NCI-H510A (cell line): ENCODE measurements at regions not wholly inside any gene's neighbourhood (a gene's known extent, or its start where the extent isn't known, plus 50 kb on each side); places are given as distances from the start of the nearest gene placed in this dataset.
"Not testable (repeated sequence)": the region's sequence is repeated elsewhere in the genome, so short reads cannot be mapped to it uniquely, and the experiment has no call there.

Experiments used
- DNase-seq: peaks from one replicate; lab custom pipeline; 2025; lab: John Stamatoyannopoulos, UW

DNA sequence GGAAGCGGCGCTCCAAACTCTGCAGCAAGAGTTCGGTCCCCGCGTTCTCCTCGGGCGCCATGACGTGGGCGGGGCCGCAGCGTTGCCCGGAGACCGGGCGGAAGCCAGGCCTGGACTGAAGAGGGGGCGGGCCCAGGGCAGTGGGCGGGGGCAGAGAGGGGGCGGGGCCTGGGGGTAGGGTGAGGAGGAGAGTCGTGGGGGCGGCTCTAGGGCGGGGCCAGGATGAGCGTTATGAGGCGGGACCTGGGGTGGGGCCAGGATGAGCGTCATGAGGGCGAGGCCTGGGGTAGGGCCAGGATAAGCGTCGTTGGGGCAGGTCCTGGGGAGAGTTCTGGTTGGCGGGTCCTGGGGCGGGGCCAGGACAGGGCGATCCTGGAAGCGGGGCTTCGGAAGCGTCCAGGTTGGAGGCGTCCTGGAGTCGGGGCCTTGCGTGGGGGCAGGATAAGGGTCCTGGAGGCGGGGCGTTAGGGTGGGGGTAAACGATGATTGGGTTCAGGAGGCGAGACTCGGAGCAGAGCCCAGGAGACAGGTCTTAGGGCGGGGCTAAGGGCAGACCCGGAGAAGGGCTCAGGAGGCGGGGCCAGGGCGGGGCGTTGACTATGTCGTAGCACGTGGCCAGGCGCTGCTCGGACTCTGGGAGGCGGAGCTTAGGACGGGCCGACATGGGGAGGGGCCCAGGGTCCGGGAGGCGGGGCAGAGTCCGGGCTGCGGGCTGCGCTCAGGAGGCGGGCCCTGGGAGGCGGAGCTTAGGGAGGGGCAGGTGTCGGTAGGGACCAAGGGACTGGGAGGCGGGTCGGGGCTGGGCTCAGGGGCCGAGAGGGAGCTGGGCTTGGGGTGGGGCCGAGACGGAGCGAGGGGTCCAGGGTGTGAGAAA, 131.1 kb upstream of the ALDH3B2 start:
- peak; percentile 93 for DNase-seq

- DNase-seq, result not testable (repeated sequence)
Measured at GRCh38 chr11:67804435-67805252, 130.2 kb upstream of the ALDH3B2 start.

DNA sequence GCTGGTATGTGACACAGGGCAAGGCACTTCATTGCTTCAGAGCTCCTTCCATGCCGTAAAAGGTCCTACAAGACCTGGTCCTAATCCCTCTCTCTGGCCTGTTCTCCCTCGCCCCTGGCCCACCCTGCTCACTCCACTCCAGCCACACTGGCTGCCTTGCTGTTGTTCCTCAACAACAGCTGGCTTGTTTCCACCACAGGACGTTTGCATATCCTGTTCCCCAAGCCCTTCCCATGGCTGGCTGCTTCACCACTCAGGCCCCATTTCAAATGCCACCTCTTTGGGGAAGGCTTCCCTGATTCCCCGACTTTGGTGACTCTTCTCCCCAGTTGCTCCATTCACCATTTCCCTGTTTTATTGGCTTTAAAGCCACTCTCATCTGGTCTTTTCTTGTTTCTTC, 129.1 kb upstream of the ALDH3B2 start:
- not testable (repeated sequence) for DNase-seq

DNA sequence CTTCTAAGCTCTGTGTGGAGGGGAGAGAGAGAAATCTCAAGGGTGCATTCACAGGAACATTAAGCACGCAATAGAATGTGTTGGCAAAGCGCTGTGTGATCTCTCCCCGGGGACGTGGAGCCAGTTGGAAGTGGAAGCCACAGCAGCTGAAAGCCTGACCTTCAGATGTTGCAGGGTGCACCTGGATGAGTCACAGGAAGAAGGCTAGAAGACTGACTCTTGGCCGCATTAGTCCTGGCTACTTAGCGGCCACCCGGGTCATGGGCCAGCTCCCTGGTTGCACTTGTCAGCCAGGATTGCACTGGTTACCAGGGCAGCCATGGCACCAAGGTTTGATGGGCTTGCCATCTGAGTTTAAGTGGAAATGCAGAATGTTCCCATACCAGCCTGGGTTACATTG, 128.6 kb upstream of the ALDH3B2 start:
- not testable (repeated sequence) for DNase-seq

DNA sequence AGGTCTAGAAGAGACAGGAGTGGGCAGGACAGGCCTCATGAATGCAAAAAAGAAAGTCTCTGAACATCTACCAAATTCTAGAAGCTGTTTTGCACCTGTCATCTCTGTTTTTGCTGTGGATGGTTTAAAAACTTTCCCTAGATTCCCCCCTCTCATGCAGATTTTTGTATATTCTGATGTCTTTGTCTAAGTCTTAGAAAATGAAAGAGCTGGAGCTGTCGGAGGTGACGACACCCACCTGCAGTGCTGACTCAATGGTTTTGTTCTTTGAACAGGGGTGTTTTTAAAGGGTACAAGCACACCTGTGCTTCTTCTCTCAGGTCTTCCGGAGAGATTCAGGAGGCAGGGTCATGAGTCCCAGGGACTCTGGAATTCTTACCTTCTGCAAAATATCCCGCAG, 128.2 kb upstream of the ALDH3B2 start:
- not testable (repeated sequence) for DNase-seq

DNA sequence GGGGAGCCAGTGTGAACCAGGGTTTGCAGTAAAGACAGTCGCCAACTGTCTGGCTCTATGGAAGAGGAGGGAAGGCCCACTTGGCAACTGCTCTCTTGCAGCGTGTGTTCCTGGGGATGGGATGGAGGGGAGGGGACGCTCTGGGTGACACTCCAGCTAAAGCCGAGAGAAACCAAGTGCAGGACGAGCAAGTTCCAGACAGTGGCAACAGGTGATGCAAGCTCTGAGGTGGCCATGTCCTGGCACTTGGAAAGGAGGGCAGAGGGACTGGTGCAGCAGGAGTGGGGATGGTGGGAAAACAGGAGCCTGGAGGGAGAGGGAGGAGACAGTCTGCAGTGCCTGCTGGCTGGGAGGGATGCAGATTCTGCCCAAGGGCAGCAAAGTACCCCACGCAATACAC, 127.0 kb upstream of the ALDH3B2 start:
- DNase-seq, result not testable (repeated sequence)

- not testable (repeated sequence) for DNase-seq
Measured at GRCh38 chr11:67800591-67800990, 126.2 kb upstream of the ALDH3B2 start.

GRCh38 chr11:67799808-67800207, 125.4 kb upstream of the ALDH3B2 start:
- not testable (repeated sequence) for DNase-seq

DNA sequence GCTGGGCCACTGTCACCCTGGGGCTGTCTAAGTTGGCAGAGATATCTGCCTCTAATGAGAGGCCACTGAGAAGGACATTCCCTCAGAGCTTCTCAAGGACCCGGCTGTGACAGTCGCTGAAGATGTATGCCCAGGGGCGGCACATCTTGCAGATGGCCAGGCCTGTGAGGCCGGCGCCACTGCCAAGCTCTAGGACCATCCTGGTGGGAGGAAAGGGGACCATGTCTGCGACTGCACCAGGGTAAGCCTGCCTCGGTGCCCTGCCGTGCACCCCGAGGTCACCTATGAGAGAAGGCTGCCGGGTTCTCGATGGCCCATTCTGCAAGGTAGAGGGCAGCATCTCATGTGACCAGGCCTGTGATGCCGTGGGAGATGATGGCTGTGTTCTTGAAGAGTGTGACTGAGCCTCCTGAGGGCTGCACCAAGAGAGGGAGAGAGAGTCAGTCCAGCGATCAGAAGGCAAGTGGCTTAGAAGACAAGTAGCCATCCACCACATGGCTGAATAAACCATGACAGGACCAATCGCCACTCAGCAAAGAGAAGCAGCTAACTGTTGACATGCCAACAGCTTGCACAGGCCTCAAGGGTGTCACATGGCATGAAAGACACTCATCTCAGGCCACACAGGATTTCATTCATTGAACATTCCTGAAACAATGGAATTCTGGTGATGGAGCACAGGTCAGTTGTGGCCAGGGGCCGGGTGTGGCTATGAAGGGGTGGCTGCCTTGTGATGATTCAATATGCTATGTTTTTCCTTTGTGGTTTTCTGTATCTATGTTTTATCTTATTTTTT, 123.5 kb upstream of the ALDH3B2 start:
- not testable (repeated sequence) for DNase-seq

DNA sequence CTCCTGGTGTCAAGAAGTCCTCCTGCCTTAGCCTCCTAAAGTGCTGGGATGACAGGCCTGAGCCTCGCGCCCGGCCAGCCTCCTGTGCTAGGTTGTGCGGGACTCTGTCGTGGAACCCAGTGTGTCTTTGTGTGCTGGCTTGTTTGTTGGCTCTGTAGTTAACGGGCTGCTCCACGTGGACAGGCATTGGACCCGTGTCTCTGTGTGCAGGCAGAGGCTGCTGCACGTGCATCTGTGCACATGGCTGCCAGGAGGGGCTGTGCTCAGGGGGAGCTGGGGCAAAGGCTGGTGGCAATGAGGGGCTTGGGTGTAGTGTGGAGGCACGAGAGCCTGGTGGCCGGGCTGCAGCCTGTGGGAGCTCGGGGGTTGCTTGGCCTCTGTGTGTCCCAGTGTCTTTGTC, 121.3 kb upstream of the ALDH3B2 start:
- no peak for DNase-seq

- DNase-seq, result not testable (repeated sequence)
Measured at GRCh38 chr11:67793750-67794149, 119.3 kb upstream of the ALDH3B2 start.

DNA sequence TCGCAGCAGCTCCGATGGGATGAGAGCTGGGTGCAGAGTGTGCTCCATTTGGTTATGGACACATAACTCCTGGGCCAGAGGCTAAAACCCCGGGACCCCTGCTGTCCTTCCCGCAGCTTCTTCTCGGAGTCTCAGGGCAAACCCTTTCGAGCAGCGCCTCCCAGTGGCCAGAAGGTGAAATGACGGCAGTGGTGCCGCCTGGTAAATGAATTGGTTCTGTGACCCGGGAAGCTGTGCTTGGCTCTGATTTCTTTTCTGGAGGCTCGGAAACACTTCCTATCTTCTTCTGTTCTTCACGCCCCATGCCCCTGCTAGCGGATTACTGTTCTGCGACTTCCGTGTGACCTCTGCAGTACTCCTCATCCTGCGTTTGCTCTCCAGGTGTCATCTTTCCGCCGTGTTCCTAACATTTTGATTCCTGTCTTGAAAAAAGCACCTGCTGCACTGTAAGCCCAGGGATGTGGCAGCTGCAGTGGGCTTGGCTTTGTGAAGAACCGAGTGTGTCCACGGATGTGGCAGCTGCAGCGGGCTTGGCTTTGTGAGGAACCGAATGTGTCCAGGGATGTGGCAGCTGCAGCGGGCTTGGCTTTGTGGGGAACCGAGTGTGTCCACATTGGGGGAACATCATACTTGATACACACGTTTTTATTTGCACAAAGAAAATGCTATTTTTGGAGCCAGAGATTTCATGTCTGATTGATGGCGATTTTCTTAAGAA, 118.0 kb upstream of the ALDH3B2 start:
- DNase-seq, result not testable (repeated sequence)

GRCh38 chr11:67791598-67792170, 117.3 kb upstream of the ALDH3B2 start:
- not testable (repeated sequence) for DNase-seq

DNA sequence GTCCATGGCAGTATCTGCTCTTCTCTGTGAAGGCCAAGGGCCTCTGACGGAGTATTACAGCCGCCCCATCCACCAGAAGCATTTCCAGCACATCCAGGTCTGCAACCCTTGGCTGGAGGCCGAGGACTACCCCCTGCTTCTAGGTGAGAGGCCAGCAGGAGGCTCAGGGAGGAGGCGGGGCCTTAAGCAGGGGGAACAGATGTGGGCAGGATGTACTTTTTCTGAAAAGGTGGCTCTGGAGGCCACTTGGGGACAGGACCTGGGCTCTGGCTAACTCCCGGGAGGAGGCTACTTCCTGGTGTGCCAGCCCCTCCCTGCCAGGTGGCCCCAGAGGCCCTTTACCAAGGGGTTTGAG, 113.9 kb upstream of the ALDH3B2 start:
- peak; percentile 50 for DNase-seq

DNA sequence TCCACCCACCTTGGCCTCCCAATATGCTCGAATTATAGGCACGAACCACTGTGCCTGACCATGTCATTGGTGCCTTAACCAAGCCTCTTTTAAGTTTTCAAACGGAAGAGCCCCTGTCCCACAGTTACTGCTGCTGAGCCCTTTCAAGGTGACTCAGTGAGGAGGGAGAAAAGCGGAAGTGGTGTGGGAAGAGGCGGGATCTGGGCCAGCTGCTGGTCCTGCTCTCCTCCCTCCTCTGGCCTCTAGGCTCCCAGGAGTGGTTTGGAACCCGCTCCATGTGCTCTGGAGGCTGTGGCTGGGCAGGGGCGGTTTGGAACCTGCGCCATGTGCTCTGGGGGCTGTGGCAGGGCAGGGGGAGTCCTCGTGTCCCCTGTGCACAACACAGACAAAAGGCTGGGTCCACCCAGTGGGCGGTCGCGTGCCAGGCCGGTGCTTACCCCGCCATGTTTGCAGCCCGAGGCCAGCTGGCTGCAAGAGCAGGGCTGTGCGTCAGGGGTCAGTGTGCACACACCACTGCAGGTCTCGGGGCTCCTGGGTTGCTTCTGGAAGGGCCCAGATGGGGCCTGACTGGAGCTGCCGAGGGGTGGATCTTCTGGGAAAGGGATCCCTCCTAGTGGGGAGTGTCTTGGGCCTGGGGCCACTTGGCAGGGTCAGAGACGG, 113.4 kb upstream of the ALDH3B2 start:
- not testable (repeated sequence) for DNase-seq

GRCh38 chr11:67781967-67782366, 107.5 kb upstream of the ALDH3B2 start:
- not testable (repeated sequence) for DNase-seq

GRCh38 chr11:67781506-67781905, 107.1 kb upstream of the ALDH3B2 start:
- not testable (repeated sequence) for DNase-seq

DNA sequence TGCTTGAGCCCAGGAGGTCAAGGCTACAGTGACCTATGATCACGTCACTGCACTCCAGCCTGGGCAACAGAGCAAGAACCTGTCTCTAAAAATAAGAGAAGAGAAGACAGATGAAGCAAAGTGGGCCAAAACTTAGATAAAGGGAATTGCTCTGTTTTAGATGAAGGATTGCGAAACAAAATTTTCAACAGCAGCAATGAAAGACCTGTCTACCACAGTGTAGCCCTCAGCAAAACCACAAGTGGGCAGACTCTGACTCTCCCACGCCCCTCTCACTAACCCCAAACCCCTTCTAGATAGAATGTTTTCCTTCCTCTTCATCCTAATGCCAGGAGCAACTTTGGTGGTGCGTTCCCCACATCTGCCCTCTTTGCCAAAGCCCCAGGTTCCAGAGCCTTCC, 105.6 kb upstream of the ALDH3B2 start:
- no peak for DNase-seq

GRCh38 chr11:67779189-67779875, 104.9 kb upstream of the ALDH3B2 start:
- not testable (repeated sequence) for DNase-seq
